NCI-H146 treated with DMSO at 0.1 percent for 48 hours (cell line): ENCODE measurements at regions not wholly inside any gene's neighbourhood (a gene's known extent, or its start where the extent isn't known, plus 50 kb on each side); places are given as distances from the start of the nearest gene placed in this dataset.
A peak's percentile ranks its signal among the peaks of the same experiment; 100 is the strongest.
"Not testable (repeated sequence)": the region's sequence is repeated elsewhere in the genome, so short reads cannot be mapped to it uniquely, and the experiment has no call there.

Source experiments
- DNase-seq: peaks from one replicate; lab custom pipeline; 2025; ENCODE audit not compliant: unreplicated experiment; lab: John Stamatoyannopoulos, UW

DNA sequence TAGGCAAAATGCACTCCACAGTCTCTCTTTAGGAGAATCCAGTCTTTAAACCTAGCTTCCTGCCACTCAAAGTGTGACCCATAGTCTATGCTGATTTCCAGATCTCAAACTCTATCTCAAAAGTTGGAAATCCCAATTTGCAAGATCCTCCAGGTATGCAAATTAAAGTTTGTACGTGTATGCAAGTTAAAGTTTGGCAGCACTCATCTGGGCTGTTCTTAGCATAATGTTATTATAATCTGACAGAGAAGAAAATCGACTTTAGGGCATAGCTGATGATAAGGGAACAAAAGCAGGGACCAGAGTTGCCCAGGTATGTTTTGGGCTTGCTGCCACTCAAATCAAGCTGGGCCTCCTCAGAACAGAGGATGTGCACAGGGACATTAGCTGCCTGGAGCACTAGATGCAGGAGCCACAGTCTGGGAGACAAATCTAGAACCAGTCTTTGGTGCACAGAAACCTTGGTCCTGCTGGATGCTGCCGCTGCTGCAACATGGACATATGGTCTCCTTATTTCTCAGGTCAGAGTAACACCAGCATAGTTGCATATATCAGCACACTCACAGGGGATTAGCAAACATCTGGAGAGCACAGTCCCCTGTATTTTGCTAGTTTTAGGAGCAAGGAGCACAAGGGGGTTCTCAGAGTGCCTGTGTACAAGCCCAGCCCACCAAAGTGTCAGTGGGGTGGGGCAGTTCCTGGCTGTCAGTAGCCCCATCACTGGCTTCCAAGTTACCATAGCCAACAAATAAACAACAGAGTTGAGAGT is 242.6 kb downstream of the TTC32 start:
- DNase-seq = no peak

DNA sequence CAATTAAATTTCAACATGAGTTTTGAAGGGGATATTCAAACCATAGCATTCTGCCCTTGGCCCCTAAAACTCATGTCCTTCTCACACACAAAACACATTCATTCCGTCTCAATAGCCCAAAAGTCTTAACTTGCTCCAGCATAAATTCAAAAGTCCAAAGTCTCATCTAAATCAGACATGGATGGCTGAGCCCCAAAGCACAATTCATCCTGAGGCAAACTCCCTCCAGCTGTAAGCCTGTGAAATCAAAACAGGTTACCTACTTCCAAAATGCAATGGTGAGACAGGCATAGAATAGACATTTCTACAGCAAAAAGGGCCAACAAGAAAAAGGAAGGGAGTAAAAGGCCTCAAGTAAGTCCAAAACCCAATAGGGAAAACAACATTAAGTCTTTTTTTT is 245.8 kb downstream of the TTC32 start:
- no peak for DNase-seq

DNA sequence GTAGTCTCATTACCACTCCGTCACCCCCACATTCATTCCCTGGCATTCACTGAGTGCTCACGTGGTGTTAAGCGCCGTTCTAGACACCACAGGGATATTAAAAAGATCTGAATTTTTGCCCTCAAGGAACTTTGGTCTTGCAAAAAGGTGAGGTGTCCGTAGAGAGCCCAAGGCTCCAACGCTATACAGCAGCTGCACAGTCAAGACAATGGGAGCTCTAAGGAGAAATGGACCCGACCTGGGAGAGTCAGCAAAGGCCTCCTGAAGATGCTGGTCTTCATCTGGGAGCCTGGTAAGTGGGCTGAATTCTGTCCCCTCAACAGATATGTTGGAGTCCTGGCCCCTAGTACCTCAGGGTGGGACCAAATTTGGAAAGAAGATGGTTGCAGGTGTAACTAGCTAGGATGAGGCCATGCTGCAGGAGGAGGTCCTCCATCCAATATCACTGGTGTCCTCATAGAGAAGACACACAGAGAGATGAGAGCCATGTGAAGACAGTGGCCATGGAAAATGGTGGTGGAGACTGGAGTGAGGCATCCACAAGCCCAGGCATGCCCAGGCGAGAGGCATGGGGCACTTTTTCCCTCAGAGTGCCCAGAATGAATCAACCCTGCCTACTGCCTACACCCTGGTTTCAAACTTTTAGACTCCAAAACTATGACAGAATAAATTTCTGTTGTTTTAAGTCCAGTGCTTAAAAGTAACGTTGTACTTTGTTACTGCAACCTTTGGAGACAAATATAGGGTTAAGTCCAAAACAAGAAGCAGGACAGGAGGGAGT is 247.3 kb downstream of the TTC32 start:
- DNase-seq = no peak

DNA sequence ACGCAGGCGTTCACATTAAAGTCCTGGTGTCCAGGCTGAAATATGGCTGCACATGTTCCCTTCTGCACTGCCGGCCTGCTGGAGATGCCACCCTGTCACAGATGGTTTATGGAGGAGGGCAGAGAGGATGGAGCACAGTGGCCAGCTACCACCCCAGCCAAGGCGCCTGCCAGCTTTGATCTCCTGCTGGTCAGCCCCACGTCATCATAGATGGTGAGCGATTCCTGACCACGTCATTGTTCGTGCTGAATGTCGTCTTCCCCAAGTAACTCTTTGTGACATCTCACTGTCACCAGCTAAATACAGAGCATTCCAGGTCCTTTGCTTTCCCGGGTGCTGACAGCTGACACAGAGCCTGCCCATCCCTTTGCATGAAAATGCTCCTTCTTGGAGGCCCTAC is 248.3 kb downstream of the TTC32 start:
- DNase-seq = no peak

DNA sequence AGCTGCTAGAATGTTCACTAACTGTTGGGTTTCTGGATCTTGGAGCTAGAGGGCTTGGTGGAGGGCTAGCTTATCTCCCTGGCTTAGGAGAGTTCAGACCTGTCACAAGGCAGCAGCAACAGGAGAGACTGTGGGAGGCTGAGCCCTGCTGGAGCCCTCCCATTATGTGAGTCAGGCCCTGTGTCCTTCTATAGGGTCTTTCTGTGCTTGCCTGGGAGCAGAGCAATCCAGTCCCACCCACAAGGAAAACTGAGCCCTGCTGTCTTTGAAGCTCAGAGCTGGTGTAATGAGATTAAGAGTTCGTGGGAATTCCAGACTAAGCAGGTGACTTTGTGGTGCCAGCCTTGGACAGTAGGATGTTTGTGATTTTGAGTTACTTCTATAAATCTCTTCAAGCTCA is 249.0 kb downstream of the TTC32 start:
- DNase-seq = no peak

DNA sequence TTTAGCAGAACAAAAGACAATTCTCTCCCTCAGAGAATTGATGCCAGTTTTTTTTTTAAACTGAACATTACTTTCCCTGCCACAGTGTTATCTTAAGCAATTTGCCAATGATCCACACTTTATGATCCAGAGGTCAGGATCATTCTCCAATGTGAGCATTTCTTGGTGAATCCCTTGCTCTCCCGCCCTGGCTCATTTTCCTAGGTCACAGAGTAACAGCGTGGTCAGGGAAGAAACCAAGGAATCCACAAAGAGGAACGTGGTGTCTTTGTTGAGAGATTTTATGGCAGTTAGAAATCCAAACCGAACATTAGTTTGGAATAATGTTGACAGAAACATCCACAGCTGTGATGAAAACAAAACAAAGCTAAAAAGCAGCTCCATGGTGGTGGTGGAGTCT is 250.3 kb downstream of the TTC32 start:
- DNase-seq = no peak

DNA sequence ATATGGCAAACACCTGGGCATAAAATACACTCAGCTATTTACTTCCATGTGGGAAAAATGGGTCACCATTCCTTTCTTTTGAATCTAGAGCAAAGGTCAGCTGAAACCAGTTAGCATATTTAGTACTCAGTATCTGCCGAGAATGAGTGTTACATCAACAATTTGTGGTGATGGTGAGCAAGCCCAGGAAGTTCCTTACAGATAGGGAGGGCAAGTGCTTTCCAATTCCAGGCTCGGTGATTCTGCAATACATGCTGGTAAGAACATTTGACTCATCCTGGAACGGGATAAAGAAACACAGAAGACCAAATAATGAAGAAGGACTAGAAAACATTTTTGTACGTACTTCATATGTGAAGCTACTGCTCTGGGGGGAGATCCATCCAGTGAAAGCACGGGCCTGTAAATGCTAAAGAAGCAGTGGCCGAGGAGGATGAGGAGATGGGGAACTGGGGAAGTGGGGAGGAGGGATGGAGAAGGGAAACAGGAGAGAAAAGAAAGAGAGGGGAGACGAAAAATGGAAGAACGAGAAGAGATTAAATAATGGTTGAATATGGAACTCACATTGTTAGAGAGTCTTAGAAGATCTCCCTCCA is 251.9 kb downstream of the TTC32 start:
- no peak for DNase-seq

DNA sequence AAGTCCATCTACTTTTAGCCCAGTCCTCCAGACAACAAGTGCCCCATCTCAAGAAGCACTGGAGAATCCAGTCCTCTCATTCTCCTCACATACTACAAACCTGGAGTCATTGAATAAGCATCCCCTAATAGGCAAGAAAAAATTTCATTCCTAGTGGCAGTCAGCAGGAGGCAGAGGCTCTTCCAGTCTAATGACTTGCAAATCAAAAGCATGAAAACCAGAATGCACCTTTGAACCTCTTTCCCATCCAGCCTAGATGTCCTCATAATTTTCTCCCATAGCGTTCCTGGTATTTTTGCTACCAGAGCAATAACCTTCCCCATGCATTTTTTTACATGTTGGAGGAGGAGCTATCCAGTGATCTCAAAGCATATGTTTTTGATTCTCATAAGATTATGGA is 252.6 kb downstream of the TTC32 start:
- DNase-seq = no peak

DNA sequence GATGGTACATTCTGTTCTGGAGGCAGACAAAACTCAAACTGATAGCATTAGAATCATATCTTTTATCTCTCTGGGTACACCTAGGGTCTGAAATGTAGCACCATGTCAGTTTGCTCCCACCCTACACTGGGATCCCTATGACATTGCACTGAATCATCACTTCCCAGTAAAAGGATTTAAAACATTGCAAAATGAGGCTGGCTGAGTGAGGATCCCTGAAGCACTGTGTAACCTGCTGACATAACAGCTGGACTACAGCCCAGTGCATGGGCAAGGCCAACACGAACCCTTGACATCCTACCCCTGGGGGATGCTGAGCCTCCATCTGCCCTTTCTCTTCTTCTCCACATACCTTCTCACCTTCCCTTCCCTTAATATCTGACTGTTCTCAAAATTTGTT is 253.2 kb downstream of the TTC32 start:
- no peak for DNase-seq

DNA sequence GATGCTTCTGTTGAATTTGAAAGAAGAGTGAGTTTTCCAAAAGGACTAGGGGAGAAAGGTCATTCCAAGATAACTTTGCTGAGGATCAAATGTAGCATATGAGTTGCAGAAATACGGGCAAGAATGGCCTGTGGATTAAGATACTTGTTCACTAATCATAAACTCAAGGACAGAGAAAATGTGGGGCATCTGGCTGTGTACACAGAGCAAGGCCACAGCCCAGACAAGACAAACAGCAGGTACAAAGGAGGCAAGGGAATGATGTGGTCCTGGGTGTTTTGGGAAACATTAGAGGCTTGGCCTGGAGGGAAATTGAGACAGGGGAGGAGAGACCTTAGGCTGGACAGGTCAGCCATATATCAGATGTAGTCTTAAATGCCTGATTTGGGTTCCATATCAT is 254.8 kb downstream of the TTC32 start:
- no peak for DNase-seq

DNA sequence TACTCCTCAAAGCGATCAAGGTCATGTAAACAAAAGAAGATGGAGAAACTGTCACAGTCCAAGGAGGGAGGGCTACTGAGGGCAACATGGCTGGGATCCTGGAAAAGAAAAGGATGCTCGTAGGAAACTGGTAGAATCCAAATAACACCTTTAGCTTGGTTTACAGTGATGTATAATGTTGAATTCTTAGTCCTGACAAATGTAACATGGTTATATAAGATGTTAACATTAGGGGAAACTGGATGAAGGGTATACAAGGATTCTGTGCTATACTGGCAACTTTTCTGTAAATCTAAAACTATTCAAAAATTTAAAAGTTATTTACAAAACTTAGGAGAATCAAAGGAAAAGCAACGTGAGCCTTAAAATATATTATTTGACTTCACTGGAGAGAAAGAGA is 257.0 kb downstream of the TTC32 start:
- DNase-seq = no peak

DNA sequence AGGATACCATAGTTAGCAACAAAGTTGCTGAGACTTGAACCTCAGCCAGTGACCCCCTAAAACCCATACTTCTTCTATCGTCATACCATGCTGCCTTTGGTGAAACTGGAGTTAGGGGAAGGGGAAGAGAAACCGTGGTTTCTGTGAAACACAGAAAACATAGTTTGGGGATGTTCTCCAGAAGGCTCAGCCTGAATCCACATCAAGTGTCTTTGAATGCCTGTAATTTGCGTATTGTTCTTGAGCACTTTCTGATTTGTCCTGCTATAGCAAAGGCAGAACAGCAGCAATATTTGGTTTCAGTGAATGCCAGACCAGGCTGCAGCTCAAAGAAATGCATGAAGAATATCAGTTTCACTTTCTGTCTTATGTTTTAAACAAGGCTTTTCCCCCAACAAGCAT is 258.7 kb downstream of the TTC32 start:
- no peak for DNase-seq

DNA sequence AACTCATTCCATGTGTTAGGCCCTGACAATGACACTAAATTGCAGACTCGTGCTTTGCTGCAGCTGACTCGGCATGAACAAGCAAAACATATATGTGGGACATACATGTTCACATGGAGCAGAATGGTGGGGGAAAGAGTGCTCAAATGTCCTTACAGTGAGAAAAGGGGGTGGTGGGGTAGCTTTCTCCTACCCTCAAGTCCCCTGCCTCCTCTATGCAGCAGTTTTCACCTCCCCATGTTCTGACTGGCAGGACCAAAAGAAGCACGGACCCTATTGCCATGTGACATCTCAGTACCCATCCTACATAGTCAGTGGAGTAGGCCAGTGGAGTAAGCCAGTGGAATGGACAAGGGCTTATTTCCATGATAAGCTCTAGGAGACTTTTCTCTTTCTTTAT is 259.3 kb downstream of the TTC32 start:
- no peak for DNase-seq

DNA sequence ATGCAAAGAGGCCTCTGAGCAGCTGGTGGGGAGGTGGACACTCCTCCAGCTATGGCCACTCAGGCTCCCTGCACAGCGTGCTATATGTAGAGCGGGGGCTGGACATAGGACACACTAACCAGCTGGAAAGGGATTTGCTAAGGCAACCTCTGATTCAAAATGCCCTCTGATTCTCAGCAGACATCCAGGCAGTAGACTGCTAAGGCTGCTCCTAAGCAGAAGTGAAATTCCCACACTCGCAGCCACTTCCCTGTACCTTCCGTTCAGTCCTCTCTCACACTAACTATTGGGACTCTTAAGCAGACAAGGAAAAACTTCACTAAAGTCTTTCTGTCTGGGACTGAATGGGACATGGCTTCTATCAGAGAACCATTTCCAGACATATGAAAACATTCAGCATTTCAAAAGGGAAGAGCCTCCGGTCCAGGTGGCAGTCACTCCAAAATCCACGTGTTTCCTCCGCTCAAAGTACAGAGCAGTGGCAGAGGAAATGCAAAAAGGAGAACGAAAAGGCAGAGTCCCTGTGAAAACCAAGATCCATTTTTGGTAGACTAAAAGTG is 265.8 kb downstream of the TTC32 start:
- no peak for DNase-seq

DNA sequence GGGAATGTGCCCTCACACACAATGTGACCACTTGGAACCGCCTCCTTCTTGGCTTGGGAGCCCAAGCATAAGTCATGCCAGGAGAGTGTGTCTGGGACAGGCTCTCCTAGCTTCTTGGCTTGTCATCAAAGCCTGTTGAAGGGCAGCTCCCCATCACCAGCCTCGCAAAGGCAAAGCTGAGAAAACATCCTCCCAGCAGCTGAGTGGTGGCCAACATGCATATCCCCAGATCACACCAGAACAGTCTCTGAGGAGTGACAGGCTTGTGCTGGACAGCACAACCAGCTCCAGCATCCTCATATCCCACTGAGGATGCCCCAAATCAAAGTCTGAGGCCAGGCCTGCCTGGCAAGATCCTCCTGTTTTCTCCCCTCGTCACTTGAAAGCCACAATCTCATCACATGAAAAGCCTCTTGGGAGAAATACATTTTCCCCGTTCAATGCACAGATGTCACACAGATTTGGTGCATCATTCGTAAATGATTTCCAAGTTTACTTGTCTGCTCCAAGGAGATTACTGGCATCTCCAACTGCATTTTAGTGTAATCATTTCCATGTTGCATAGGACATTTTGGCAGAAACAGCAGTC is 269.3 kb downstream of the TTC32 start:
- no peak for DNase-seq

DNA sequence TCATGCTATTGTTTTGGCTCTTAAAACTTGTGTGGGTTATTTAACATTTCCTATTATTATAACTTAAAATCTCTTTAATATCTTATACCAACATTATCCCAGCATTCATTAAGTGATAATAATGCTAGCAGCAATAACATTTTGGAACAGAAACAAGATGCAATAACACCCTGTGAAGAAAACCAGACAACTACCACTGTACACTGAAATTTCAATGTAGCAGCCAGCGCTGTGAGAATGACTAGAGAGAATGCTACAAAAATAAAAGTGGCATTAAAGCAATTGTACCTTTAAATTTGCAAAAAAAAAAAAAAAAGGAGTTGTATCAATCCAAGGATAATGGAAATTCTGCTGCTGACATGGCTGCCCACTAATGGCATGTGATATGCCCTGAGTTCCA is 269.9 kb downstream of the TTC32 start:
- DNase-seq = no peak

DNA sequence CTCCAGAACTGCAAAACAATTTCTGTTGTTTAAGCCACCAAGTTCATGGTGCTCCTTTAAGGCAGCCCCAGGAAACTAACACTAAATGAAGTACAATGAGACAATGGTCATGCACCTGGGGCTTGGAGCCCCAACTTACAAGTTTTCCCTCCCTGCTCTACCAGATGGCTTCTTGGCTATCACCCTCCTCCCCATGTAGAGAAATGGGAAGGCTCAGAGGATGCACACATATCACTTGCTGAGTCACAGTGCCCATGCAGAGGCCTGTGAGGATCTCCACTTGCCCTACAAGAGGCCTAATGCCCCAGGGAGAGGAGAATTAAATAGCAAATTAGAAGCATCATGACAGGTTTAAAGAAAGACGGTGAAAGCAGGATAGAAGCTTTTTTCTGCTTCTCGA is 270.9 kb downstream of the TTC32 start:
- no peak for DNase-seq

DNA sequence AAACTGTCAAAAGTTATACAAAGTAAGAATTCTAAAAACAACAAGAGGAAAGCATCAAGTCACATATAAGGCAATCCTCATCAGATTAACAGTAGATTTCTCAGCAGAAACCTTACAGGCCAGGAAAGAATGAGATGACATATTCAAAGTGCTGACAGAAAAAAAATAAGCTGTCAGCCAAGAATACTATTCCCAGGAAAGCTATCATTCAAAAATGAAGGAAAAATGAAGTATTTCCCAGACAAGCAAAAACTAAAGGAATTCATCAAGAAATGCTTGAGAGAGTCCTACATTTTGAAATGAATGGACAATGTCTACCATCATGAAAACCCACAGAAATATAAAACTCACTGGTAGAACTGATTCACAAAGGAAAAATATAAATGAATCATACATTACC is 268.9 kb upstream of the OSR1 start:
- no peak for DNase-seq

DNA sequence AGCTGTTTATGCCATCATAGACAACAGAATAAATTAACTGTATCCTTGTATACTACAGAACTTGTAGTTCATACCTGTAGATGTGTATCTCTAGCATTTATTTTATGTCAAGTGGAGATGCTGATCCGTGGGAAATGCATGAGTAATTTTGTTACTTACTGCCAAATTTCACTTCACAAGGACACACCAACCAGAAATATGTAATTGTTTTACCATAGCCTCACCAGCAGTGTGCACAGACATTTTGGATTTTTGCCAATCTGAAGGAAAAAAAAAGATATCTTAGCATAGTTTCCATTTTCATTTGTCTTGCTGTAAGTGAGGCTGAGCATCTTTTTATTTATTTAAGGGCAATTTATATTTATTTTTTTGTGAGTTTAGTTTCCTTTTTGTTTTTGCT is 265.1 kb upstream of the OSR1 start:
- no peak for DNase-seq

DNA sequence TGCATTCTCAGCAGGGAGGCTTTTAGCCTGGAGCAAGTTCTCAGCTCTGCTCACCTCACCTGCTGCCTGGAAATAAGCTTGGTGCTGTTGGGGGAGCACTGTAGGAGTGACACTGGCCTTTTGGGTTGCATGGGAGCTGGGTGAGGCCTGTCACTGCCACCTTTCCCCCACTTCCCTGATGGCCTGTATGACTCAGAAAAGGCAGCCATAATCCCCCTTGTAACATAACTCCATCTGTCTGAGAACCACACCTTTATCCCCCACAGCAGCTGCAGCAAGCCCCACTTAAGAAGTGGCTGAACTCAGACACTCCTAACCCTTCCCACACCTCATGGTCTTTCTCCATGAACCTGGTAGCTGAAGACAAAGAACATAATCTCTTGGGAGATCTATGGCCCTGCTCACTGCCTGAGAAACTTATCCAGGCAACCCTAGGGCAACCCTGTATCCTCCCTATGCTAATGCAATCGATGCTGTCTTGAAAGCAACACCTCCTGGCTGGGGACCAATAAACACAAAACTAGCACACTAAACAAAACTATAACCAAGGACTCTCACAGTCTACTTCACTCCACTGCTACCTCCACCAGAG is 258.9 kb upstream of the OSR1 start:
- DNase-seq = peak; percentile 52

DNA sequence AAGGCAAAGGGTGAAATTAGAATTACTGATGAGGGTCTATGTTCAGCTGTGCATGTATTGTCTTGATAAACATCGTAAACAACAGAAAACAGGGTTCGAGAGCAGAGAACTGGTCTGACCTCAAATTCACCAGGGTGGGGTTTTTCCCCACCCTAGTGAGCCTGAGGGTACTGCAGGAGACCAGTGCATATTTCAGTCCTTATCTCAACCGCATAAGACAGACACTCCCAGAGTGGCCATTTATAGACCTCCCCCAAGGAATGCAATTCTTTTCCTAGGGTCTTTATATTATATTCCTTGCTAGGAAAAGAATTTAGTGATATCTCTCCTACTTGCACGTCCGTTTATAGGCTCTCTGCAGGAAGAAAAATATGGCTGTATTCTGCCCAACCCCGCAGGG is 257.0 kb upstream of the OSR1 start:
- not testable (repeated sequence) for DNase-seq
